ENCODE measurements at regions not wholly inside any gene's neighbourhood (a gene's known extent, or its start where the extent isn't known, plus 50 kb on each side); places are given as distances from the start of the nearest gene placed in this dataset.
"Not testable (repeated sequence)": the region's sequence is repeated elsewhere in the genome, so short reads cannot be mapped to it uniquely, and the experiment has no call there.

DNA sequence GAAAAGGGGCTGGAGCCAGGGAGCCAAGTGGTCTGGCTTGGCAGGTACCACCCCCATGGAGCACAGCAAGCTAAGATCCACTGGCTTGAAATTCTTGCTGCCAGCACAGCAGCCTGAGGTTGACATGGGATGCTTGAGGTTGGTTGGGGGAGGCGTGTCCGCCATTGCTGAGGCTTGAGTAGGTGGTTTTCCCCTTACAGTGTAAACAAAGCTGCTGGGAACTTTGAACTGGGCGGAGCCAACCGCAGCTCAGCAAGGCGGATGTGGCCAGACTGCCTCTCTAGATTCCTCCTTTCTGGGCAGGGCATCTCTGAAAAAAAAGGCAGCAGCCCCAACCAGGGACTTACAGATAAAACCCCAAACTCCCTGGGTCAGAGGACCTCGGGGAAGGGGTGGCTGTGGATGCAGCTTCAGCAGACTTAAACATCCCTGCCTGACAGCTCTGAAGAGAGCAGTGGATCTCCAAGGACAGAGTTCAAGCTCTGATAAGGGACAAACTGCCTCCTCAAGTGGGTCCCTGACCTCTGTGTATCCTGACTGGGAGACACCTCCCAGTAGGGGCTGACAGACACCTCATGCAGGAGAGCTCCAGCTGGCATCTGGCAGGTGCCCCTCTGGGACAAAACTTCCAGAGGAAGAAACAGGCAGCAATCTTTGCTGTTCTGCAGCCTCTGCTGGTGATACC lies 77.5 kb upstream of the WDFY3 start:
- not testable (repeated sequence) for TF ChIP-seq CTCF, POLR2AphosphoS5 (IDR thresholded peaks at IDR 0.05)
